GM13976 (cell line): ENCODE measurements at regions not wholly inside any gene's neighbourhood (a gene's known extent, or its start where the extent isn't known, plus 50 kb on each side); places are given as distances from the start of the nearest gene placed in this dataset.

ENCODE experiments used
- DNase-seq: peaks from one replicate; pipeline ENCODE4 v3.0.0; 2012; ENCODE audit warnings: low spot score
- in situ Hi-C: fragments of 300-500 bp; cut with MboI; formaldehyde crosslinking; loops from one replicate; pipeline ENCODE4 v1.12.0; 2022; ENCODE audit warnings: low sequenced_read_pairs, mixed read lengths, inconsistent platforms; ENCODE audit not compliant: unreplicated experiment
- TF ChIP-seq, protein P1 (sequence below): IDR thresholded peaks from 2 replicates; pipeline ENCODE4 v1.5.1; 2012; ENCODE audit warnings: borderline replicate concordance, mild to moderate bottlenecking; ENCODE audit not compliant: insufficient read depth; ENCODE audit errors: extremely low read depth, missing control alignments, control extremely low read depth

GRCh38 chr3:81164806-81165205, 596.6 kb downstream of the GBE1 start:
- no peak for DNase-seq
- TF ChIP-seq, protein P1, sequence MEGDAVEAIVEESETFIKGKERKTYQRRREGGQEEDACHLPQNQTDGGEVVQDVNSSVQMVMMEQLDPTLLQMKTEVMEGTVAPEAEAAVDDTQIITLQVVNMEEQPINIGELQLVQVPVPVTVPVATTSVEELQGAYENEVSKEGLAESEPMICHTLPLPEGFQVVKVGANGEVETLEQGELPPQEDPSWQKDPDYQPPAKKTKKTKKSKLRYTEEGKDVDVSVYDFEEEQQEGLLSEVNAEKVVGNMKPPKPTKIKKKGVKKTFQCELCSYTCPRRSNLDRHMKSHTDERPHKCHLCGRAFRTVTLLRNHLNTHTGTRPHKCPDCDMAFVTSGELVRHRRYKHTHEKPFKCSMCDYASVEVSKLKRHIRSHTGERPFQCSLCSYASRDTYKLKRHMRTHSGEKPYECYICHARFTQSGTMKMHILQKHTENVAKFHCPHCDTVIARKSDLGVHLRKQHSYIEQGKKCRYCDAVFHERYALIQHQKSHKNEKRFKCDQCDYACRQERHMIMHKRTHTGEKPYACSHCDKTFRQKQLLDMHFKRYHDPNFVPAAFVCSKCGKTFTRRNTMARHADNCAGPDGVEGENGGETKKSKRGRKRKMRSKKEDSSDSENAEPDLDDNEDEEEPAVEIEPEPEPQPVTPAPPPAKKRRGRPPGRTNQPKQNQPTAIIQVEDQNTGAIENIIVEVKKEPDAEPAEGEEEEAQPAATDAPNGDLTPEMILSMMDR = no peak
- in situ Hi-C loops = no loop called here

- no peak for DNase-seq
- in situ Hi-C loops = no loop called here
- TF ChIP-seq, protein P1 = no peak
Observed at GRCh38 chr3:81161851-81162250, 599.6 kb downstream of the GBE1 start.

- no peak for DNase-seq
- in situ Hi-C loops = no loop called here
- TF ChIP-seq, protein P1 = no peak
Observed at GRCh38 chr3:81161100-81161499, 600.3 kb downstream of the GBE1 start.

- TF ChIP-seq, protein P1 = no peak
- in situ Hi-C loops = no loop called here
- DNase-seq = no peak
Observed at GRCh38 chr3:81154611-81155143, 606.8 kb downstream of the GBE1 start.

- no peak for DNase-seq
- TF ChIP-seq, protein P1 = no peak
- in situ Hi-C loops = no loop called here
Observed at GRCh38 chr3:81152156-81152555, 609.3 kb downstream of the GBE1 start.

- no peak for DNase-seq
- in situ Hi-C loops = no loop called here
- TF ChIP-seq, protein P1 = no peak
Observed at GRCh38 chr3:81132995-81133394, 628.5 kb downstream of the GBE1 start.
